GM12878 (cell line): ENCODE measurements at regions not wholly inside any gene's neighbourhood (a gene's known extent, or its start where the extent isn't known, plus 50 kb on each side); places are given as distances from the start of the nearest gene placed in this dataset.
A peak's percentile ranks its signal among the peaks of the same experiment; 100 is the strongest.

ENCODE experiments used
- ATF2 ChIP-seq: IDR thresholded peaks from 2 replicates; pipeline ENCODE4 v1.6.1; 2012; ENCODE audit warnings: low read length, inconsistent platforms
- BACH1 ChIP-seq: fragments of 450-650 bp; IDR thresholded peaks from 2 replicates; pipeline ENCODE4 v1.6.1; 2017; ENCODE audit warnings: mild to moderate bottlenecking, borderline replicate concordance
- BHLHE40 ChIP-seq, 2 experiments: fragments of 450-650 bp in 1 of 2; IDR thresholded peaks; 2 replicates each; pipeline ENCODE4 v1.6.1; 2011 to 2017; ENCODE audit warnings: low read depth in 2 of 2, borderline replicate concordance in 1 of 2, improper control_type of control experiment in 1 of 2, low read length in 1 of 2, mild to moderate bottlenecking in 1 of 2
- EZH2 ChIP-seq: IDR thresholded peaks from 2 replicates; pipeline ENCODE4 v1.6.1; 2012; ENCODE audit warnings: low read depth, mild to moderate bottlenecking, control low read depth, inconsistent platforms, low read length, borderline replicate concordance; ENCODE audit not compliant: control insufficient read depth
- GABPA ChIP-seq: IDR thresholded peaks from 2 replicates; pipeline ENCODE4 v1.6.1; 2014; ENCODE audit warnings: antibody characterized with exemption, low read depth, mild to moderate bottlenecking, inconsistent platforms
- HDAC6 ChIP-seq: fragments of 200-600 bp; sonication (generic); IDR thresholded peaks from one replicate; pipeline ENCODE4 v1.8.0; 2017; ENCODE audit warnings: antibody characterized with exemption; ENCODE audit not compliant: unreplicated experiment
- HDGF ChIP-seq: fragments of 450-650 bp; IDR thresholded peaks from 2 replicates; pipeline ENCODE4 v1.6.1; 2016; ENCODE audit warnings: antibody characterized with exemption
- IRF5 ChIP-seq: fragments of 450-650 bp; IDR thresholded peaks from 2 replicates; pipeline ENCODE4 v1.6.1; 2017; ENCODE audit warnings: borderline replicate concordance
- MTA2 ChIP-seq: fragments of 450-650 bp; IDR thresholded peaks from 2 replicates; pipeline ENCODE4 v1.6.1; 2016; ENCODE audit warnings: low read depth, mild to moderate bottlenecking, moderate library complexity
- NBN ChIP-seq: fragments of 450-650 bp; IDR thresholded peaks from 2 replicates; pipeline ENCODE4 v1.6.1; 2016
- NR2C1 ChIP-seq: fragments of 450-650 bp; IDR thresholded peaks from 2 replicates; pipeline ENCODE4 v1.6.1; 2017; ENCODE audit warnings: antibody characterized with exemption, mild to moderate bottlenecking, moderate library complexity
- NR2F1 ChIP-seq: fragments of 450-650 bp; conservative IDR thresholded peaks from 2 replicates; pipeline ENCODE4 v1.6.1; 2017; ENCODE audit warnings: mild to moderate bottlenecking
- NRF1 ChIP-seq: conservative IDR thresholded peaks from 2 replicates; pipeline ENCODE4 v1.6.1; 2011; ENCODE audit warnings: mild to moderate bottlenecking, low read depth, low read length, improper control_type of control experiment
- PAX5 ChIP-seq: IDR thresholded peaks from 2 replicates; pipeline ENCODE4 v1.6.1; 2011; ENCODE audit warnings: low read depth, low read length, borderline replicate concordance
- RB1 ChIP-seq: fragments of 450-650 bp; formaldehyde crosslinking; IDR thresholded peaks from 2 replicates; pipeline ENCODE4 v1.6.1; 2017; ENCODE audit warnings: mild to moderate bottlenecking, borderline replicate concordance
- REST ChIP-seq: IDR thresholded peaks from 2 replicates; pipeline ENCODE4 v1.6.1; 2012; ENCODE audit warnings: mild to moderate bottlenecking, low read depth, low read length
- STAT3 ChIP-seq: IDR thresholded peaks from 2 replicates; pipeline ENCODE4 v1.6.1; 2011; ENCODE audit warnings: low read depth, low read length, improper control_type of control experiment
- TAF1 ChIP-seq: IDR thresholded peaks from 2 replicates; pipeline ENCODE4 v1.6.1; 2011; ENCODE audit warnings: mild to moderate bottlenecking, low read depth, low read length, borderline replicate concordance
- TF ChIP-seq, protein P1 (sequence below): fragments of 450-650 bp; IDR thresholded peaks from 2 replicates; pipeline ENCODE4 v1.6.1; 2017; ENCODE audit warnings: low read depth, mild to moderate bottlenecking, moderate library complexity
- TF ChIP-seq, protein P2 (sequence below): fragments of 450-650 bp; IDR thresholded peaks from 2 replicates; pipeline ENCODE4 v1.6.1; 2018; ENCODE audit warnings: borderline replicate concordance, mild to moderate bottlenecking; ENCODE audit not compliant: partially characterized antibody

DNA sequence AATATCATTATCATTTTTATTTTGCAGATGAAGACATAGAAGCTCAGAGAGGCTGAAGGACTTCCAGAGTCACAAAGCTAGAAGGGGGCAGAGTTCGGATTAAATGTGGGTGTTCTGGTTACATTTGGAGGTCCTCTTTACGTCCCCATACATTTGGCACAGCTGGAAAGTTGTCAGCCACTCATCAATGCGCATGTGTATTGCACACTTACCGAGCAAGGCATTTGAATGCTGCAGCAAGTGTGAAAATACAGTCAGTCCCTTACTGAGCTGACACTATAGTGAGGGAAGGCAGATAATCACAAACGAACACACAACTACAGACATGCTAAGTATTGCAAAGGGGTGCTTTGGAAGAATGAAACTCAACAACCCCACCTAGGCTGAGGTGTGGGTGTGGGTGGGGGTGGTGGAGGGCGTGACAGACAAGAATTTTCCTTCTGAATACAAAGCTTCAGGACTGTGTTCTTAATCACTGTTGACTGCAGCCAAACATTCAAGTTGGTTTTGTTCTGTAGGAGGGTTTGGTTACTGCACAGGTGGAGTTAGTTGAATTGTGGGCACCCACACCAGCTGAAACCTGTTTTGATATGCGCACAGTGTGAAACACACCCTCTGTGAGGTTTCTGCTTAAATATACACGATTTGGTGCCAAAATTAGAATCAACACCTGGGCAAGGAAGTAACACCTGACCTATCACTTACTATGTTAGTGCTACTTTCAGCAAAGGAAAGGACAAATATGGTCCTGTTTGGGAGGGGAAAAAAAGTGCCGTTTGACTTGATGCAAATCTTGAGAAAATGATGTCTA is 72.4 kb downstream of the COQ2 start (continued):
- TF ChIP-seq NRF1: no peak
- no peak for TF ChIP-seq REST
- no peak for TF ChIP-seq STAT3
- peak; percentile 66 to 84; a peak in 3 of 4 replicates for TF ChIP-seq BHLHE40 (IDR thresholded peaks at IDR 0.05; ENCODE audit: borderline replicate concordance in 1 of 2, low read depth in 2 of 2, low read length in 1 of 2)
- no peak for TF ChIP-seq GABPA
- TF ChIP-seq, protein P1, sequence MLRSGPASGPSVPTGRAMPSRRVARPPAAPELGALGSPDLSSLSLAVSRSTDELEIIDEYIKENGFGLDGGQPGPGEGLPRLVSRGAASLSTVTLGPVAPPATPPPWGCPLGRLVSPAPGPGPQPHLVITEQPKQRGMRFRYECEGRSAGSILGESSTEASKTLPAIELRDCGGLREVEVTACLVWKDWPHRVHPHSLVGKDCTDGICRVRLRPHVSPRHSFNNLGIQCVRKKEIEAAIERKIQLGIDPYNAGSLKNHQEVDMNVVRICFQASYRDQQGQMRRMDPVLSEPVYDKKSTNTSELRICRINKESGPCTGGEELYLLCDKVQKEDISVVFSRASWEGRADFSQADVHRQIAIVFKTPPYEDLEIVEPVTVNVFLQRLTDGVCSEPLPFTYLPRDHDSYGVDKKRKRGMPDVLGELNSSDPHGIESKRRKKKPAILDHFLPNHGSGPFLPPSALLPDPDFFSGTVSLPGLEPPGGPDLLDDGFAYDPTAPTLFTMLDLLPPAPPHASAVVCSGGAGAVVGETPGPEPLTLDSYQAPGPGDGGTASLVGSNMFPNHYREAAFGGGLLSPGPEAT: peak; percentile 40; the same call in 1 of the 2 replicates
- no peak for TF ChIP-seq IRF5
- no peak for TF ChIP-seq EZH2
- TF ChIP-seq HDGF: no peak
- peak; percentile 79 for TF ChIP-seq NBN
- peak; percentile 92 for TF ChIP-seq MTA2
- TF ChIP-seq RB1: no peak
- TF ChIP-seq TAF1: no peak
- TF ChIP-seq BACH1: peak; percentile 25; the same call in 1 of the 2 replicates
- TF ChIP-seq NR2C1: no peak
- TF ChIP-seq NR2F1: peak; percentile 79
- TF ChIP-seq, protein P2, sequence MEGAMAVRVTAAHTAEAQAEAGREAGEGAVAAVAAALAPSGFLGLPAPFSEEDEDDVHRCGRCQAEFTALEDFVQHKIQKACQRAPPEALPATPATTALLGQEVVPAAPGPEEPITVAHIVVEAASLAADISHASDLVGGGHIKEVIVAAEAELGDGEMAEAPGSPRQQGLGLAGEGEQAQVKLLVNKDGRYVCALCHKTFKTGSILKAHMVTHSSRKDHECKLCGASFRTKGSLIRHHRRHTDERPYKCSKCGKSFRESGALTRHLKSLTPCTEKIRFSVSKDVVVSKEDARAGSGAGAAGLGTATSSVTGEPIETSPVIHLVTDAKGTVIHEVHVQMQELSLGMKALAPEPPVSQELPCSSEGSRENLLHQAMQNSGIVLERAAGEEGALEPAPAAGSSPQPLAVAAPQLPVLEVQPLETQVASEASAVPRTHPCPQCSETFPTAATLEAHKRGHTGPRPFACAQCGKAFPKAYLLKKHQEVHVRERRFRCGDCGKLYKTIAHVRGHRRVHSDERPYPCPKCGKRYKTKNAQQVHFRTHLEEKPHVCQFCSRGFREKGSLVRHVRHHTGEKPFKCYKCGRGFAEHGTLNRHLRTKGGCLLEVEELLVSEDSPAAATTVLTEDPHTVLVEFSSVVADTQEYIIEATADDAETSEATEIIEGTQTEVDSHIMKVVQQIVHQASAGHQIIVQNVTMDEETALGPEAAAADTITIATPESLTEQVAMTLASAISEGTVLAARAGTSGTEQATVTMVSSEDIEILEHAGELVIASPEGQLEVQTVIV: no peak
- no peak for TF ChIP-seq ATF2
- peak; percentile 64; the same call in 1 of the 2 replicates for TF ChIP-seq PAX5
- no peak for TF ChIP-seq HDAC6
